SIG-M5 treated with dmso at 0.1 percent for 504 hours (cell line): ENCODE measurements at regions not wholly inside any gene's neighbourhood (a gene's known extent, or its start where the extent isn't known, plus 50 kb on each side); places are given as distances from the start of the nearest gene placed in this dataset.
"Not testable (repeated sequence)": the region's sequence is repeated elsewhere in the genome, so short reads cannot be mapped to it uniquely, and the experiment has no call there.

ENCODE experiments used
- DNase-seq: peaks from one replicate; lab custom pipeline; 2025; ENCODE audit not compliant: unreplicated experiment; lab: John Stamatoyannopoulos, UW

DNA sequence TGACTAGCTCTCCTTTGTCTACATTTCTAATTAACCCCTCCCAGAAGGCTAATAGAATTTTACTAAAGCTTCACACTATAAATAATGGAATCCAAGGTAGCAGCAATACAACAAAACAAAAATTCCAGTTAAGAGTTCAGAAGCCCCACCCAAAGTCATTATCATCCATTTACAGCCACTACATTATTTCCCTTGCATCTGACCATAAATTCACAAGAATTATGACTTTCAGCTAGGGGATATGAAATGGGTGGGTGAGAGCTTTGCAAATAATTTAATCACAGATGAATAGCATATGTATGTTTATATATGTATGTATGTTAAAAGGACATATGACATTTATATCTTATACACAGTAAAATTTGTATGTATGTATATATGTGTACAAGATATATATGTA lies 65.3 kb upstream of the PTGDR start:
- no peak for DNase-seq

DNA sequence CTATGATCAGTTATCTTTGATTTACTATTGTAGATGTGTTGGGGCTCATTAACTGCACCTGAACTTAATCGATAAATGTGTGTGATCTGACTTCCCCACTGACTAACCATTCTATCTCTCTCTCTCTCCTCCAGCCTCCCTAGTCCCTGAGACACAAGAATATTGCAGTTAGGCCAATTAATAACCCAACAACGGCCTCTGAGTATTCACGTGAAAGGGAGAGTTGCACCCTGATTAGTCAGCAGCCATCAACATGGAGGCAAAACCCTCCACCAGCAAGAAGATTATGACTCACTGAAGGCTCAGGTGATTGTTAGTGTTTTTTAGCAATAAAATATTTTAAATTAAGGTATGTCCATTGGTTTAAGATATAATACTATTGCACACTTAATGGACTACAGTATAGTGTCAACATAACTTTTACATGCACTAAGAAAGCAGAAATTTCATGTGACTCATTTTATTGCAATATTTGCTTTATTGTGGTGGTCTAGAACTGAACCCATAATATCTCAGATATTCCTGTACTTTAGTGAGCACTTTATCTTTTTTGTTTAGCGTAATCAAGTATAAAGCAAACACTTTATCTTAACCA lies 77.1 kb upstream of the PTGDR start:
- DNase-seq = no peak

DNA sequence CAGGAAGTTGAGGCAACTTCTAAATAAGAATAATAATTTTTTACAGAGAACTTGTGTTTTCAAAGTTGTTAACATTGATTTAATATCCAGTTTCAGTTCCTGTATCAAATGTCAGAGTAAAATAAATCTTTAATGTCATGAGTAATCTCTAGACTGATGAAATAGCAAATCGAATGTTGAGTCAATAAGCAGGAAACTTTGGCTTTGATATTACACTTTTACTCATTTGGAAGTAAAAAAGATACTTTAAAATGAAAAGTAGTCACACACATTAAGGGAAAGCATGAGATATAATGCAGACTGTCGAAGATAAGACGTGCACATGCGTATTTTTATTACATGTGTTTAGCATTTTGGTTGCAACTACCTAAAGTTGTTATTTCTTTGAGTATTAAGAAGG lies 78.2 kb upstream of the PTGDR start:
- no peak for DNase-seq

DNA sequence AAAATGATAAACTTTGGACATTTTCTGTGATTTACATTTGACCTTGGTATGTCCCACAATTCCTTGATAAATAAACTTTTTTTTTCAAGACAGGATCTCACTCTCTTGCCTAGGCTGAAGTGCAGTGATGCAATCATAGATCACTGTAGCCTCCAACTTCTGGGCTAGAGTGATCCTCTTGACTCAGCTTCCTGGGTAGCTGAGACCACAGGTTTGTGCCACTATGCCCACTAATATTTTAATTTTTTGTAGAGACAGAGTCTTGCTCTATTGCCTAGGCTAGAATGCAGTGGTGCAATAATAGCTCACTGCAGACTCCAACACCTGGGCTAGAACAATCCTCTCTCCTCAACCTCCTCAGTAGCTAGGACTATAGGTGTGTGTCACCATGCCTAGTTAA lies 79.1 kb upstream of the PTGDR start:
- no peak for DNase-seq

DNA sequence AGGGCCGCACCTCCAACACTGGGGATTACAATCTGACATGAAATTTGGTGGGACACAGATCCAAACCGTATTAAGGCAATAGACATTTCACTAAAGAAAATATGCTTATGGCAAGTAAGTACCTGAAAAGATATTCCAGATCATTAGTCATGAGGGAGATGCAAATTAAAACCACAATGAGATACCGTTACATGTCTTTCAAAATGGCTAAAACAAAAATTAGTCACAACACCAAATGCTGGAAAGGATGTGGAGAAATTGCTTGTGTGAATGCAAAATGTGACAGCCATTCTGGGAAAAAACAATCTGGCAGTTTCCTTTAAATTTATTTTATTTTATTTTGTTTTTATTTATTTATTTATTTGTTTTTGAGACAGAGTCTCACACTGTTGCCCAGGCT lies 82.3 kb upstream of the PTGDR start:
- no peak for DNase-seq

DNA sequence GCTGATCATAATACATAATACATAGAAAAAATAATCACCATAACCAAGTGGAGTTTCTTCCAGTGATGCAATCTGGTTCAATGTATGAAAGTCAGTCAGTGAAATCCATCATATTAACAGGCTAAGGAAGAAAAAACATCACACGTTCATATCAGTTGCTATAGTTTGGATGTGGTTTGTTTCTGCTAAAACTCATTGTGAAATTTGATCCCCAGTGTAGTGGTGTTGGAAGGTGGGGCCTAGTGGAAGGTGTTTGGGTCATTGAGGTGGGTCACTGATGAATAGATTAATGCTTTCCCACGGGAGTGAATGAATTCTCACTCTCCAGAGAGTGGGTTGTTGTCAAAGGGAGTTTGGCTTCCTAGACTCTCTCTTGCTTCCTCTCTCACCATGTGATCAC lies 84.6 kb upstream of the PTGDR start:
- no peak for DNase-seq

DNA sequence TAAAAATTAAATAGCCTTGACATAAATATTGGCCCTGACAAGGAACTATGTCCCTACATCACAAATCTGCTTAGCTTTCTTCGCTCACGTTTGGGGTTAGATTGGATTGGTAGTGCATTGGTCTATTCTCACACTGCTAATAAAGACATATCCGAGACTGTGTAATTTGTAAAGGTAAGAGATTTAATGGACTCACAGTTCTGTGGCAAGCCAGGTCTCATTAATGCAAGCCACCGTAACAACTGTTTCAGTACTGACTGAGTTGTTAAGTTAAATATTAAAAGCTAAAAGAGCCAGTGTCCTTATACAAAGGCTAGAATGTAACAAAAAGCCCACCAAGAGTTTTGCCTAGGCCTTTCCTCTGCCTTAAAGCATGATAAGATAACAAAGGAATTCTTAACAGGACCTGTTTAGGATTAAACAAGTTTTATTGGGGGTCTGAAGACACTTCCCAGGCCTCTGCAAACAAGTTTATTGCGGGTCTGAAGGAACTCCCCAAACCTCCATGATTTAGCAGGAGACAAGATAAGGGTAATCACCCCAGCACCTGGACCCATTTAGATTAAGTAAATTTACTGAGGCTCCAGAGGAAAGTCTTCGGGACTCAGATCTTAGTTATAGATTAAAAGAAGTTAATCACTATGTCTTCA lies 88.2 kb upstream of the PTGDR start:
- no peak for DNase-seq

DNA sequence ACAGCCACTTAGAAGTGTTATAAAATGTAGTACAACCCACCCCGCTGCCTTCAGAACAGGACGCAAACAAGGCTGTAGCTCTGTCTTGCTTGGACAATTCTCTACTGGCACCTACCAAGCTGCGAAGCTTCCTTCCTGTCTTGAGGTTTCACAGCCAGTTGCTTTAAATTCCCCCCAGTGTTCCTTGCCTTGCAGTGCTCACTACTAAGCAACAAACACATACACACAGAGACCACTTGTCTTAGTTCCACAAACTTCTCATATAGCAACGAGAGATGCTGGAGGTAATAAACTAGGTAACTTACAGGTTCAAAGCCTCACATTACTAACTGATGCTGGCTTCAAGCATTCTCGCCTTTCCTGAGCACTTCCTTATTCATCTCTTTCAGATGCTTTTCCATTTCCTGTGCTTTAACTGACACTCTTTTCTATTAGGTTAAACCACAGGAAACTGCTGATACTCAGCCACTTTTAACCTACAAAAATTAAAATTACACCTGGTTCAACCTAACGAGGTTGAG lies 91.5 kb upstream of the PTGDR start:
- no peak for DNase-seq

DNA sequence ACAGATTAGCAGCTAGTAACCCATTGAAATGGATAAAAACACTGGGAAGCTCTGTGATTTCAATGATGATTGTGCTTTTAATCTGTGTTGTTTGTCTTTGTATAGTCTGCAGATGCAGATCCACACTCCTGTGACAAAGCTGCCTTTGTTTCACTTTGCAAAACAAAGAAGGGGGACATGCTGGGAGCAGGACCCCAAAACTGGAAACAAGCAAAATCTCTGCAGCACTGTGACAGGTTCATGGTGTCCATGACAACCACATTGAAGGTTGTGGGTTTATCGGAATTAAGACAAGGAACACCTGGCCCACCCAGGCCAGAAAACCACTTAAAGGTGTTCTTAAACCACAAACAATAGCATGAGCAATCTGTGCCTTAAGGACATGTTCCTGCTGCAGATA lies 95.6 kb upstream of the PTGDR start:
- not testable (repeated sequence) for DNase-seq

DNA sequence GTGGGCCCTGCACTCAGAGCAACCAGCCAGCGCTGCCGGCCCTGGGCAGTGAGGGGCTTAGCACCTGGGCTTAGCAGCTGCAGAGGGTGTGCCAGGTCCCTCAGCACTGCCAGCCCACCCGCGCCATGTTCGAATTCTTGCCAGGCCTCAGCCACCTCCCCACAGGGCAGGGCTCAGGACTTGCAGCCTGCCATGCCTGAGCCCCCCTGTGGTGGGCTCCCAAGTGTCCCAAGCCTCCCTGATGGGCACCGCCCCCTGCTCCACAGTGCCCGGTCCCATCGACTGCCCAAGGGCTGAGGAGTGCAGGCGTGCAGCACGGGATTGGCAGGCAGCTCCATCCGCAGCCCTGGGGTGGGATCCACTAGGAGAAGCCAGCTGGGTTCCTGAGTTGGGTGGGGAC lies 98.0 kb upstream of the NID2 start:
- DNase-seq = no peak

DNA sequence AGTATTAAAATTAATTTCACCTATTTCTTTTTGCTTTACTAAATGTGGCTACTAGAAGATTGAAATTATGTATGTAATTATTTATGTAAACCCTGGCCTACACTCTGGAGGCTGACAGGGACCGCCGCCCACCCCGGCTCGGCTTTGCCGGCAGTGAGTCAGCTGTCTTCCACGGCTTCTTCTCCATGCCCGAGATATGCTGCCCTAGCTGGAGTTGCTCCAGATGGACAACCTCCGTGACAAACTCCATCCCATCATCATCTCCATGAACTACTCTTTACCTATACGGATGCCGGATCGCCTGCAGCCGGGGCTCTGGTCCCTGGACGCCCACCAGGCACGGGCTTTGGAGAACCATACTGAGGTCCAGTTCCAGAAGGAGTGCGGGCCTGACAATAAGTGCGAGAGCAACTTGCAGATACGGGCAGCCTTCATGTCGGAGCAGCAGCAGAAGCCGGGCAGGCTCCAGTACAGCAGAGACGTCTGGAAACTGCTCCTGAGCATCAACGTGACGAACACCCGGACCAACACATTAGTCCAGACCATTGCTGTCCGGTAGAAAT lies 86.9 kb upstream of the NID2 start:
- no peak for DNase-seq

DNA sequence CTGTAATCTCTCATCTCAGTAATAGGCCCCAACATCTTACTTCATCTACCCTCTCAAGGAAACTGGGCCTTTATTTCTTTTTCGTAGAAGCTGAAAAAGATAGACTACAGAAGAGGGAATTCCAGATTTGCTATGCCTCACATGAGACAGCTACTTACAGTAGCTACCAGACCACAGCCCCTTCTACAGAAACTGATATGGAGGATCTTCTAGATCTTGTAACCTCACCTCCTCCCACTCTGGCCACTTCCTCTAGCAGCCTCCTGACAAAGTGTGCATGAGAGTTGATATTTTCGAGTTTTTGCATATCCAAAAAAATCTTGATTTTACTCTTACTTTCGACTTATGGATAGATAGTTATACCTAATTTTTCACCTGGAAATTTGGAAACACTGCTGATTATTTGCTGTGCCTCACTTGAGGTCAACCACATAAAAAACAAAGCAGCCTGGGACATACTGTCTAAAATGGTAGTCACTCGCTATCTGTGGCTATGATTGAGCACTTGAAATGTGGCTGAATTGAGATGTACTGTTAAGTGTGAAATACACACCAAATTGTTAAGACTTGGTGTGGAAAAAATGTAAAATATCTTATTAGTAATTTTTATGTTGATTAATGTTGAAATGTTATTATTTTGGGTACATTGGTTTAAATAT lies 86.3 kb upstream of the NID2 start:
- no peak for DNase-seq

DNA sequence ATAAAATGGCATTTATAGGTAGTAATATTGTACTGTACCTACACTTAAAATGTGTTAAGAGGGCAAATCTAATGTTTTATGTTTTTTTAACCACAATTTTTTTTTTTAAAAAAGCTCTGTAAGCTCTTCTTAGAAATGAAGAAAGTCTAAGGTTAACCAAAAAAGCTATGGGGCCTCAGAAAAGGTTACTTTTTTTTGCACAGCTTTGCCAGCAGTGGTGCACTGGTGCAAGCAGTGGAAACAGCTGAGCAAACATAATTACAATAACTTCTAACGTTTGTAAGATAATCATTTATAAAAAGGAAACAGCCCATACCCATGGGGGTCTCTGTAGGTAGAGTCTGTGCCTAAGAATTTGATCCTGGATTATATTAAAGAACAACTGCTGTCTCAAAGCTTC lies 85.1 kb upstream of the NID2 start:
- DNase-seq = no peak

DNA sequence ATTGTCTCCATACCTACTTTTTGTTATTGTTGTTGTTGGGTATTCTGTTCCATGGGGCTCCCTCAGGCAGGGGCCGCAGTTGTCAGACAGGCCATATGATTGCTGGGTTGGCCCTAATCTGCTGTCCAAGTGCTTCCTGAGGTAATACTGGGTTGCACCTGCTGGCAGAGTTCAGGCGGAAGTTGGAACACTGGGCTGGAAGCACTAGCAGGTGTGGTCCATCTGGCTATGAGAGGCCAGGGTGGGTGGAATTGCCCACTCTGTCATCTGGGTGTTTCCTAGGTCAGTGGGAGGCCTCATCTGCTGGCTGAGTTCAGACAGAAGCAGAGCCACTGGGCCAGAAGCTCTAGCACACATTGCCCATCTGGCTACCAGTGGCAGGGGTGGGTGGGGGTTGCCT lies 81.3 kb upstream of the NID2 start:
- DNase-seq = no peak

DNA sequence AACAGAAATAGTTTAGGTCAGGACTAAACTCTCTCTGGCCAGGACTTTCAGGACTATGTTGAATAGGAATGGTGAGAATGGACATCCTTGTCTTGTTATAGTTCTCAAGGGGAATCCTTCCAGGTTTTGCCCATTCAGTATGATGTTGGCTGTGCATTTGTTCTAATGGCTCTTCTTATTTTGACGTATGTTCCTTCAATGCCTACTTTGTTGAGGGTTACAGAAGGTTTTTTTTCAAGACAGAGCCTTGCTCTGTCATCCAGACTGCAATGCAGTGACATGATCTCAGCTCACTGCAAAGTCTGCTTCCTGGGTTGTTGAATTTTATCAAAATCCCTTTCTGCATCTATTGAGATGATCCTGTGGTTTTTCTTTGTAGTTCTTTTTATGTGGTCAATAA lies 79.5 kb upstream of the NID2 start:
- DNase-seq = no peak

DNA sequence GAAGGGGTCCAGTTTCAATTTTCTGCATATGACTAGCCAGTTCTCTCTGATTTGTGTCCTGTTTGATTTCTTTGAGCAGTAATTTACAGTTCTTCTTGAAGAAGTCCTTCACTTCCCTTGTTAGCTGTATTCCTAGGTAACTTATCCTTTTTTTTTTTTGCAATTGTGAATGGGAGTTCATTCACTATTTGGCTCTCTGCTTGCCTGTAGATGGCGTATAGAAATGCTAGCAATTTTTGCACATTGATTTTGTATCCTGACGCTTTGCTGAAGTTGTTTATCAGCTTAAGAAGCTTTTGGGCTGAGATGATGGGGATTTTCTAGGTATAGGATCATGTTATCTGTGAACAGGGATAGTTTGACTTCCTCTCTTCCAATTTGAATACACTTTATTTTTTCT lies 77.6 kb upstream of the NID2 start:
- no peak for DNase-seq

DNA sequence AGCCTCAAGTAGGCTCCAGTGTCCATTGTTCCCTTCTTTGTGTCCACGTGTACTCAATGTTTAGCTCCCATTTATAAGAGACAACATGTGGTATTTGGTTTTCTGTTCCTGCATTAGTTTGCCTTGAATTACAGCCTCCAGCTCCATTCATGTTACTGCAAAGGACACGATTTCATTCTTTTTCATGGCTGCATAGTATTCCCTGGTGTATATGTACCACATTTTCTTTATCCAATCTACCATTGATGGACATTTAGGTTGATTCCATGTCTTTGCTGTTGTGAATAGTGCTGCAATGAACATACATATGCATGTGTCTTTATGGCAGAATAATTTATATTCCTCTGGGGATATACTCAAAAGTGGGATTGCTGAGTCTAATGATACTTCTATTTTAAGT lies 75.2 kb upstream of the NID2 start:
- DNase-seq = not testable (repeated sequence)

DNA sequence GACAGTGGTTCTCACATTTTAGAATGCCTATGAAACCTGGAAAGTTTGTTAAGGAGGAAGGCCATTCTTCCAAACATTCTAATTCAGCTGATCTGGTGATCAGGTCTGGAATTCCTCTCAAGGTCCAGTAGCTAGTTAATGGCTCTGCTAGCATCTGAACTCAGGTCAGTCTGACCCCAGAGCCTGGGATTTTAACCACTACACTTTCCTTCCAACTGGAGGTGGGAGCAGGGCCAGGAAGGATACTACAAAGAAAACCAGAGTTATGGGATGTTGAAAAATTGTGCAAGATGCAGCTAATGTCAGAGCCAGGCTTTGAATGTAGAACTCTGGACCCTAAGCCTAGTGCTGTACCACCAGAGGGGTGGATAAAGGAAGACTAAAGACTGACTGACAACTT lies 73.6 kb upstream of the NID2 start:
- DNase-seq = no peak

DNA sequence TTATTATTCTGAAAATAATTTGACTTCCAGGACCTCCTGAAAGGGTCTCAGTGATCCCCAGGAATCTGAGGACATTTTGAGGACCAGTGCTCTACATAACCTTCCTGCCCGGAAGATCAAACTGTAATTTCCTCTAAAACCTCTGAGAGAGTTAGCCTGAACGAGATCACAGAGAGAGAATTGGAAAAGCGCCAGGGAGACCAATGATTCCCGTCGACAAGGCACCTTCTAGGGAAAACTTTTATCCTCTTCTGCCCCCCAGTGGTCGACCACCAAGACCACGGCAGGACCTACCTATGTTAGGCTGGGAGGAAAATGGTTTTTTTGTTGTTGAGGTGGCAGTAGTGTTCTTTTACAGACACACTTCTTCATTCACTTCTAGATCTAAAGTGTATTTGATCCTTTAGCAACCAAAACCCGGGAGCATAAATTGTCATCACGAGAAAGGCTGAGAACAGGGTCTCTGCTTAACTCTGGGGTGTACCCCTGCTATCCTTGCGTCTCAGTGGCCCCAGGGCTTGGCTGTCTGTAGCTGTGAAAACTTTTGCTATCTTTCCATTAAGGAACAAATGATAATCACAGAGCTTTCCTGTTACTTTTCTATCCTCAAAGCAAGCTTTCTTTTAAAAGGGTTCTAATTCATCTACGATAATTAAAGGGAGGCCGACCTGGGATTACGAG lies 62.9 kb upstream of the NID2 start:
- peak; percentile 26 for DNase-seq

DNA sequence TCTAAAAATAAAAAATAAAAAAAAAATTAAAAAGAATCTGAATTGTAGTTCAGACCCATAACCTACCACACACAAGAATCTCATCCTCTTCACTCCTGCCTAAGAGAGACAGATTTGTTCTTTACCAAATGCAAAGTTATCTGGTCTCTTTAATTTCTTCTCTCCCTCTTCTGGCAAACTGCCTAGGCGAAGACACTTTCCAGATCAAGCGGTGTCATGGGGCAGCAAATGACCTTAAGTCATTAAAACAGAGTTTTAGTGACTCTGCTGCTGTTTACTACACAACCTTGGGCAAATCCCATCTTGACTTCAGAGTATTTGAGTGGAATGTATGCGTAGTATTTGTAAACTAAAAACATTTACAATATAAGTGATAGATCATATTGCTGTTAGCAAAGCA lies 60.9 kb upstream of the NID2 start:
- no peak for DNase-seq

DNA sequence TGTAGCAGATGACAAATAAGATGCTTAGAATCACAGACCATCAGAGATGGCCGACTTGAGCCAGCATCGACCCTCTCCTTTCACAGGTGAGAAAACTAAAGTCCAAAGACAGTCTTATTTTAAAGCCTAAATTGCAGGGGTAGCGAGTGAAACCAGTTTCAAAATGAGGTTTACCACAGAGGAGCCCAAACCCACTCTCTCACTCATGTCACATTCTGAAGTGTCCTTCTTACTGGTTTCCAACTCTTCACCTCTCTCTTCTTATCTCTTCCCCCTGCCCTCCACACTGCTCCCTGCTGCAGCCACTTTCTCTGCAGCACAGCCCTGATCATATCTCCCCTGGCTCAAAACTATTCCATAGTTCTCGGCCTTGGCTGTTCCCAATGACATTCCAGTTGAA lies 57.0 kb upstream of the NID2 start:
- DNase-seq = no peak
